ENCODE measurements at regions not wholly inside any gene's neighbourhood (a gene's known extent, or its start where the extent isn't known, plus 50 kb on each side); places are given as distances from the start of the nearest gene placed in this dataset.

- TF ChIP-seq POLR2A (IDR thresholded peaks at IDR 0.05) (no peak), POLR2AphosphoS5 (IDR thresholded peaks at IDR 0.05; ENCODE audit: insufficient read depth in 1 of 2, low read depth in 1 of 2) (no peak), CTCF (IDR thresholded peaks at IDR 0.05) (no peak)
- no peaks in the 10 kb centered on the region for H3K9me3 ChIP-seq
- no peaks in the 10 kb centered on the region for H3K27me3 ChIP-seq
- intact Hi-C loops (cut with DNase I), result loop anchor here (10.0 kb wide), 1 partner anchor 188 kb away; no protein-coding TSS in a partner anchor
- no peak for DNase-seq (ENCODE audit: extremely low spot score in 2 of 2)
- no peaks in the 10 kb centered on the region for H3K36me3 ChIP-seq
- H3K27ac ChIP-seq, result no peak overlapping the region
- no peaks in the 10 kb centered on the region for H3K4me1 ChIP-seq
- no peak overlapping the region for H3K4me3 ChIP-seq
These were observed 288.4 kb downstream of the CLIC5 start for GRCh38 chr6:45727228-45727627.

- no peaks in the 10 kb centered on the region for H3K9me3 ChIP-seq
- no peak overlapping the region for H3K4me3 ChIP-seq
- no peak for DNase-seq (ENCODE audit: extremely low spot score in 2 of 2)
- no peak overlapping the region for H3K27ac ChIP-seq
- no peaks in the 10 kb centered on the region for H3K27me3 ChIP-seq
- H3K4me1 ChIP-seq, result no peaks in the 10 kb centered on the region
- TF ChIP-seq POLR2AphosphoS5 (IDR thresholded peaks at IDR 0.05; ENCODE audit: insufficient read depth in 1 of 2, low read depth in 1 of 2), result no peak
- TF ChIP-seq CTCF (IDR thresholded peaks at IDR 0.05), result no peak
- no peak for TF ChIP-seq POLR2A (IDR thresholded peaks at IDR 0.05)
- H3K36me3 ChIP-seq, result no peaks in the 10 kb centered on the region
- intact Hi-C loops (cut with DNase I), result loop anchor here (10.0 kb wide), 1 partner anchor 188 kb away; no protein-coding TSS in a partner anchor
These were observed 289.2 kb downstream of the CLIC5 start for GRCh38 chr6:45726444-45726843.

- no peak for DNase-seq (ENCODE audit: extremely low spot score in 2 of 2)
These were observed 291.1 kb downstream of the CLIC5 start for GRCh38 chr6:45724511-45724910.

GRCh38 chr6:45724027-45724426 is 291.6 kb downstream of the CLIC5 start:
- TF ChIP-seq POLR2AphosphoS5 (IDR thresholded peaks at IDR 0.05; ENCODE audit: insufficient read depth in 1 of 2, low read depth in 1 of 2) (no peak), CTCF (IDR thresholded peaks at IDR 0.05) (no peak), POLR2A (IDR thresholded peaks at IDR 0.05) (no peak)
- intact Hi-C loops (cut with DNase I), result loop anchor here (10.0 kb wide), 1 partner anchor 191 kb away; no protein-coding TSS in a partner anchor
- no peaks in the 10 kb centered on the region for H3K4me1 ChIP-seq

More at GRCh38 chr6:45724511-45724910, 291.1 kb downstream of the CLIC5 start:
- H3K4me1 ChIP-seq, result no peaks in the 10 kb centered on the region
- no peak overlapping the region for H3K27ac ChIP-seq
- TF ChIP-seq CTCF (IDR thresholded peaks at IDR 0.05), result no peak
- no peak for TF ChIP-seq POLR2A (IDR thresholded peaks at IDR 0.05)
- no peak for TF ChIP-seq POLR2AphosphoS5 (IDR thresholded peaks at IDR 0.05; ENCODE audit: insufficient read depth in 1 of 2, low read depth in 1 of 2)
- intact Hi-C loops (cut with DNase I), result loop anchor here (10.0 kb wide), 1 partner anchor 190 kb away; no protein-coding TSS in a partner anchor
- H3K27me3 ChIP-seq, result no peaks in the 10 kb centered on the region
- H3K36me3 ChIP-seq, result no peaks in the 10 kb centered on the region
- no peak overlapping the region for H3K4me3 ChIP-seq
- no peaks in the 10 kb centered on the region for H3K9me3 ChIP-seq

GRCh38 chr6:45722876-45723275 is 292.8 kb downstream of the CLIC5 start:
- Histone ChIP-seq H3K27ac (no peak overlapping the region), H3K4me1 (no peaks in the 10 kb centered on the region), H3K36me3 (no peaks in the 10 kb centered on the region), H3K27me3 (no peaks in the 10 kb centered on the region), H3K9me3 (no peaks in the 10 kb centered on the region), H3K4me3 (no peak overlapping the region)
- no peak for DNase-seq (ENCODE audit: extremely low spot score in 2 of 2)
- intact Hi-C loops (cut with DNase I), result loop anchor here (10.0 kb wide), 1 partner anchor 192 kb away; no protein-coding TSS in a partner anchor
- no peak for TF ChIP-seq CTCF (IDR thresholded peaks at IDR 0.05)
- TF ChIP-seq POLR2A (IDR thresholded peaks at IDR 0.05), result no peak
- no peak for TF ChIP-seq POLR2AphosphoS5 (IDR thresholded peaks at IDR 0.05; ENCODE audit: insufficient read depth in 1 of 2, low read depth in 1 of 2)

More at GRCh38 chr6:45724027-45724426, 291.6 kb downstream of the CLIC5 start:
- no peaks in the 10 kb centered on the region for H3K27me3 ChIP-seq
- H3K27ac ChIP-seq, result no peak overlapping the region
- no peaks in the 10 kb centered on the region for H3K9me3 ChIP-seq
- H3K36me3 ChIP-seq, result no peaks in the 10 kb centered on the region
- H3K4me3 ChIP-seq, result no peak overlapping the region
- no peak for DNase-seq (ENCODE audit: extremely low spot score in 2 of 2)

Measured in vagina (tissue), 2 donors.